HG02885 (cell line): ENCODE measurements at regions not wholly inside any gene's neighbourhood (a gene's known extent, or its start where the extent isn't known, plus 50 kb on each side); places are given as distances from the start of the nearest gene placed in this dataset.
"Not testable (repeated sequence)": the region's sequence is repeated elsewhere in the genome, so short reads cannot be mapped to it uniquely, and the experiment has no call there.

Experiments
- ATAC-seq: cut with Tn5 transposase; IDR thresholded peaks from one replicate; pipeline ENCODE4 v1.9.1; 2021; ENCODE audit warnings: mild to moderate bottlenecking; ENCODE audit not compliant: unreplicated experiment, poor library complexity

GRCh38 chr4:131738991-131739390, 1410.1 kb upstream of the PCDH10 start:
- ATAC-seq: not testable (repeated sequence)

DNA sequence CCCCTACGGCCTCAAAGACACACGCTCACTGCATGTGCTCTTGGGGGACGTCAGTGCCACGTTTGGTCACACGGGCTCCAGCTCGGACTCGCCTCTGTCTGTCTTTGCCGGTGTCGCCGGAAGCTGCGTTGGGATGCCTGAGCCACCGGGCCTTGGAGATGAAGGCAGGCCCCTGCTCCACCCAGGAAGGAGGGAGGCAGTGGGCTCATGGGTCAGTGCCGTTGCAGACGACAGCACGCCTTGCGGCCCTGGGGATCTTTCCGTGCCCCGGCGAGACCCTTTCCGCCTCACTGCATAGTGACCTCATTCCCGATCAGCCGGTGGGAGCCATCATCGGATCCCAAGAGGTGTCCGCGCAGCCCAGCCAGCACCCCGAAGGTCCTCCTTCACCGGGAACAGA, 1407.3 kb upstream of the PCDH10 start:
- not testable (repeated sequence) for ATAC-seq

GRCh38 chr4:131742536-131743205, 1406.4 kb upstream of the PCDH10 start:
- ATAC-seq: not testable (repeated sequence)

- ATAC-seq: not testable (repeated sequence)
Measured at GRCh38 chr4:131743348-131743747, 1405.7 kb upstream of the PCDH10 start.

DNA sequence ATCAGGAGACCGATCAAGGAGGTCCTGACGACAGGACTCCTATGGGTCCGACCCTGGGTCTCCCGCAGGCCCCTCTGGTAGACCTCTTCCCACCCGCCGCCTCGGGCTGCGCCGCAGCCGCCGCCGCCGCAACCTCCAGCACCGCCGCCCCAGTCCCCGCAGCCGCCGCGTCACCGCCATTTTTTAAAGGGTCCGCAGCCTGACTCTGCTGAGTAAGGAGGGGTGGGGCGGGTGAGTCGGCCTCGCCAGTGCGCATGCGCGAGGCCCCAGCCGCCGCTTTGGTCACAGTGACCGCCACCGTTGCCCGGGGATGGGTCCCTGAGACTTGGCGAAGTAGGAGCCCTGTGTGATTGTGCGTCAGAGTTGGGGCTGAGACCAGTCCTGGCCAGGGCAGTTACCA, 1401.9 kb upstream of the PCDH10 start:
- ATAC-seq: not testable (repeated sequence)

DNA sequence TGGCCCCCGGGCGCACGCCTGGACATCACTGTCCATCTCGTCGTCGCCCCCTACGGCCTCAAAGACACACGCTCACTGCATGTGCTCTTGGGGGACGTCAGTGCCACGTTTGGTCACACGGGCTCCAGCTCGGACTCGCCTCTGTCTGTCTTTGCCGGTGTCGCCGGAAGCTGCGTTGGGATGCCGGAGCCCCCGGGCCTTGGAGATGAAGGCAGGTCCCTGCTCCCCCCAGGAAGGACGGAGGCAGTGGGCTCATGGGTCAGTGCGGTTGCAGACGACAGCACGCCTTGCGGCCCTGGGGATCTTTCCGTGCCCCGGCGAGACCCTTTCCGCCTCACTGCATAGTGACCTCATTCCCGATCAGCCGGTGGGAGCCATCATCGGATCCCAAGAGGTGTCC, 1399.9 kb upstream of the PCDH10 start:
- not testable (repeated sequence) for ATAC-seq

DNA sequence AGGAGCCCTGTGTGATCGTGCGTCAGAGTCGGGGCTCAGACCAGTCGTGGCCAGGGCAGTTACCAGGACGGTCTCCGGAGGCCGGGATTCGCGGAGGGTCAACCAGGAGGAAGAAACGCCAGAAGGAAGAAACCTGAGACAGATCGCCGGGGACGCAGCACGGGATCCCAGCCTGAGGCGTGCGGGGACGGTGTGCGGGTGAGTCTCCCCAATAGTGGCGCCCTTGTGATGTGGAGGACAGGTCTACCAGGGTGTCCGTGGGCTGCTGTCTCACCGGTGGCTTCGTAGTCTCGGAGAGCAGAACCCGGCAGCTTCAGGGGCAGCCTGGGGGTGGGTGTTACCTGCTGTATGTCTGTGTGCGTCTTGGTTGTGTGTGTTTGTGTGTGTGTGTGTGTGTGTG, 1399.1 kb upstream of the PCDH10 start:
- ATAC-seq: not testable (repeated sequence)

- not testable (repeated sequence) for ATAC-seq
Measured at GRCh38 chr4:131750469-131750868, 1398.6 kb upstream of the PCDH10 start.

GRCh38 chr4:131762234-131762633, 1386.9 kb upstream of the PCDH10 start:
- not testable (repeated sequence) for ATAC-seq

GRCh38 chr4:131764730-131765129, 1384.4 kb upstream of the PCDH10 start:
- ATAC-seq: no peak

DNA sequence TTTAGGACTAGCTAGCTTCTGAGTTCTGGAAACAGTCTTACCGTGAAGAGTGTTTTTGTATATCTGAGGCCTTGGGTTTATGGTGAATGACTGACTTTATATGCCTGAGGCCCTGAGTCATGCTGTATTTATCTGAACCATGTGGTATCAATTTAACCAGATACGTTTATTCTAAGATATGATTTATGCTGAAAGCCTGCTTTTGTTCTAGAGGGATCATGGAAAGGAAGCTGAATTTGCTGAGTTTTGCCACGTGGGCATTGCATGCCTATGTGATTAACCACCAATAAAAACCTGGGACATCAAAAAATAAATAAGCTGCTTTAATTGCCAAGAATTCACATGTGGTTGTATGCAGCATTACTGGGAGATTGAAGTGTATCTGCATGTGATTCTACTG, 1374.7 kb upstream of the PCDH10 start:
- ATAC-seq: not testable (repeated sequence)

- ATAC-seq: not testable (repeated sequence)
Measured at GRCh38 chr4:131810565-131810964, 1338.5 kb upstream of the PCDH10 start.
